ENCODE measurements at regions not wholly inside any gene's neighbourhood (a gene's known extent, or its start where the extent isn't known, plus 50 kb on each side); places are given as distances from the start of the nearest gene placed in this dataset.

GRCh38 chr14:55979096-55979495 is 139.1 kb upstream of the PELI2 start:
- no peak for TF ChIP-seq EP300 (IDR thresholded peaks at IDR 0.05)
- TF ChIP-seq POLR2A (IDR thresholded peaks at IDR 0.05) = no peak
- TF ChIP-seq CTCF (IDR thresholded peaks at IDR 0.05) = no peak
